LNCaP clone FGC (cell line): ENCODE measurements at regions not wholly inside any gene's neighbourhood (a gene's known extent, or its start where the extent isn't known, plus 50 kb on each side); places are given as distances from the start of the nearest gene placed in this dataset.
"Not testable (repeated sequence)": the region's sequence is repeated elsewhere in the genome, so short reads cannot be mapped to it uniquely, and the experiment has no call there.

ENCODE experiments used
- DNase-seq: peaks from one replicate; pipeline ENCODE4 v3.0.0-alpha.2; 2011; ENCODE audit warnings: low read depth
- H3K4me3 ChIP-seq: 2 replicates; pipeline ENCODE4 v1.5.1; 2011; ENCODE audit warnings: mild to moderate bottlenecking, low read depth, low read length, control low read depth
- CTCF ChIP-seq: IDR thresholded peaks from 2 replicates; pipeline ENCODE4 v1.5.1; 2012; ENCODE audit warnings: mild to moderate bottlenecking; ENCODE audit not compliant: control insufficient read depth, insufficient read depth; ENCODE audit errors: extremely low read depth

- no peak overlapping the region for H3K4me3 ChIP-seq
- TF ChIP-seq CTCF = no peak
- no peak for DNase-seq
These were observed 521.6 kb upstream of the ZNF337 start for GRCh38 chr20:26218301-26218700.

GRCh38 chr20:26216025-26216424 is 519.4 kb upstream of the ZNF337 start:
- no peak overlapping the region for H3K4me3 ChIP-seq
- TF ChIP-seq CTCF = no peak
- no peak for DNase-seq

- DNase-seq = no peak
- H3K4me3 ChIP-seq = no peak overlapping the region
- no peak for TF ChIP-seq CTCF
These were observed 518.3 kb upstream of the ZNF337 start for GRCh38 chr20:26214991-26215390.

- DNase-seq = no peak
- TF ChIP-seq CTCF = no peak
- no peak overlapping the region for H3K4me3 ChIP-seq
These were observed 512.7 kb upstream of the ZNF337 start for GRCh38 chr20:26209171-26209941.

GRCh38 chr20:26208296-26209091 is 511.8 kb upstream of the ZNF337 start:
- no peak for DNase-seq
- H3K4me3 ChIP-seq = no peak overlapping the region
- no peak for TF ChIP-seq CTCF

- H3K4me3 ChIP-seq, DNase-seq: not testable (repeated sequence)
These were observed 511.3 kb upstream of the ZNF337 start for GRCh38 chr20:26207967-26208295.

GRCh38 chr20:26207237-26207966 is 510.7 kb upstream of the ZNF337 start:
- no peak overlapping the region for H3K4me3 ChIP-seq
- no peak for TF ChIP-seq CTCF
- DNase-seq = no peak
